DMS 273 (cell line): ENCODE measurements at regions not wholly inside any gene's neighbourhood (a gene's known extent, or its start where the extent isn't known, plus 50 kb on each side); places are given as distances from the start of the nearest gene placed in this dataset.
A peak's percentile ranks its signal among the peaks of the same experiment; 100 is the strongest.
"Not testable (repeated sequence)": the region's sequence is repeated elsewhere in the genome, so short reads cannot be mapped to it uniquely, and the experiment has no call there.

ENCODE experiments used
- DNase-seq: peaks from one replicate; lab custom pipeline; 2025; ENCODE audit not compliant: unreplicated experiment; lab: John Stamatoyannopoulos, UW

- no peak for DNase-seq
These were observed 64.0 kb downstream of the CCNG2 start for GRCh38 chr4:77220828-77221613.

GRCh38 chr4:77225022-77225421 is 68.0 kb downstream of the CCNG2 start:
- no peak for DNase-seq

- no peak for DNase-seq
These were observed 70.1 kb downstream of the CCNG2 start for GRCh38 chr4:77226939-77227705.

DNA sequence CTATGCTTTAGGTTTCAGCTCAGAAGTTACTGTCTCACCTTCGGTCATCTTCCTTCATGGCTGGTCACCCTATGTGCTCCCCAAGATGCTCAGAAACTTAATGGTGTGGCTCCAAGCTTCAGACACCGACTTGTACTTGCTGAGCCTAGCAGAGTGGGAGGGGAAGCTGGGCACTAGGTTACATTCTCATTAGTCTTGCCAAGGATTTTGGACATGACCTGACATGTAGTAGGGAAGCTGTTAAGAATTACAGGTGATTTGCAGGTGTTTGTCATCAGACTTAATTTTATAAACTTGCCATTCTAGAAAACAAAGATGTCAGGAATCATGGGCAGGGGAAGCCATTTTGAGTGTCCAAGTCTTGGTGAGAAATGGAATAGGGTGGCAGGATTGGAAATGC is 72.4 kb downstream of the CCNG2 start:
- no peak for DNase-seq

- DNase-seq: no peak
These were observed 75.6 kb downstream of the CCNG2 start for GRCh38 chr4:77232653-77233052.

GRCh38 chr4:77235289-77235854 is 78.4 kb downstream of the CCNG2 start:
- no peak for DNase-seq

GRCh38 chr4:77236806-77237205 is 79.8 kb downstream of the CCNG2 start:
- no peak for DNase-seq

DNA sequence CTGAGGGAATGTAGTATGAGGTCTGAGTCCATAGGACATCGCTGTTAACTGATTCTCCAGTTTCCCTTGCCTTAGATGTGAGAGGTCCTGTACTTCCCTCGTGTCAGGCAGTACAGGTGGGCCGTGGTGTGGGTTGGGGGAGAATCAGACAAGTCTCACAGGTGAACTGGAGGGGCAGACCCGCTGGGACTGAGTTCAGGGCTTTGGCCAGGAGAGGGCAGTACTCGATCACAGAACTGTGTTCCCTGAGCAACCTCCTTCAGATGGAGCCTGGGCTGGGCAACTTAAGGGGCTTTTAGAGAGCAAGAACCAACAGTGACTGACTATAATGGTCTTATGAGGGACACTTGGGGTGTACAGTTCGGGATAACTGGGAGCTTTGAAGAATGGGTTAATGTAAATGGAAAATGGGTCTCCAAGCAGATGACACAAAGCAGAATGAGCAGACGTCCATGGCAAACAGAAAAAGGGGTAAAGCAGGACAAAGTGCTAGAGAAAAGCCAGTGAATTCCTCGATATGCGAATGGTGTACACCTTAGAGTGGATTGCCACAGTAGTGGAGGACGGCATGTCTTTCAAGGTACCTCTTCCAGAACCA is 83.6 kb downstream of the CCNG2 start:
- DNase-seq: peak; percentile 75

DNA sequence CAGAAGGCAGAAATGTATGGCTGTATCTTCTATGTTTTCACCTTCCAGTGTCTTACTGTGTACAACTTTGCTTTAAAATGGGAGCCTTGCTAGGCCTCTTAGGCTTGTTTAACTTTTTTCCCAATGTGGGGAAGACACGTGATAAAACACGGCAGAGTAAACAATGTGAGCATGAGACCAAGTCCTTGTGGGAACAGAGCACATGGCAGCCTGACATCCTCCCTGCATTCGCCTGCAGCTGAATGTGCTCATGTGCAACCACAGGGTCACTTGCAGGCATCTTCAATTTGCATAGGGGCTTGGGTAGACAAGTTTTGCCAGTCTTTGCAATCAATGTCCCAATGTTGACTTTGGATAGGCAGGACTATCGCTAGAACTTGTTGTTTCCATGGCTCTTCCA is 91.8 kb downstream of the CCNG2 start:
- no peak for DNase-seq

DNA sequence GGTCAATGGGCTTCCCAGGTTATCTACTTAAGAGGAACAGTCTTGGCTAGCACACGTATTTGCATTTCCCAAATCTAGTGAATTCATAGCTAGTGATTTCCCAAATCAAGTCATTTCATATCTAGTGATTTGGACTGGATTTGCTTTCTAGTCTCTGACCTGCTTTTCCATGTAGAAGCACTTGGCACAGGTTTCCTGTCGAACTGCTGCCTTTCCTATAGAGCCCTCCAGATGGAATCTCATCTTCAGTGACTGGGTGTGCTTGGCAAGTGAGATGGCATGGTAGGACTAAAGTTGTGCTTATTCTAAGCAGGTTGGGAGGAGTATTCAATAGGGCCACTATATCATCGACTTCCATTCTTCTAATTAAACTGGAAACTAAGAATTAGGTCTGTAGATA is 94.7 kb downstream of the CCNG2 start:
- no peak for DNase-seq

- DNase-seq: no peak
These were observed 106.2 kb downstream of the CCNG2 start for GRCh38 chr4:77263247-77263646.

GRCh38 chr4:77263976-77264375 is 107.0 kb downstream of the CCNG2 start:
- DNase-seq: not testable (repeated sequence)

GRCh38 chr4:77264826-77265225 is 107.8 kb downstream of the CCNG2 start:
- DNase-seq: no peak

DNA sequence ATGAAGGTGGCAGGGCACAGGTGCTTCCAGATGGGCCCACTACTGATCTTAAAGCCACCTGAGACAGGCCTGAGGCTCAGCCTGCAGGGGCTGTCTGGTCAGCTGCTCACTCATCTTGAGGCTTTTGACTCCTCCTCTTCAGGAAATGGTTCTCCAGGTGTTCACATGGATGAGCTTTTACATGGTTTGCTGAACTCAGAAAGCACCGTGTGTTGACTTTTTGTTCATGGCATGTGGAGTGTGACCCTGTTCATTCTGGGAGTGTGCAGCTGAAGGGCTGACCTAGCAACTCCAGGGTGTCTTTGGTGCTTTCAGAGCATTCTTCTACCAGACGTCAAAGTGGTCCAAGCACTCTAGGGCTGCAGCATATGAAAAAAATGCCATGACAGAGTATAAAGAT is 111.1 kb downstream of the CCNG2 start:
- no peak for DNase-seq

GRCh38 chr4:77269505-77269904 is 112.5 kb downstream of the CCNG2 start:
- no peak for DNase-seq

GRCh38 chr4:77273412-77273811 is 116.4 kb downstream of the CCNG2 start:
- no peak for DNase-seq

- not testable (repeated sequence) for DNase-seq
These were observed 122.1 kb downstream of the CCNG2 start for GRCh38 chr4:77279114-77279513.

DNA sequence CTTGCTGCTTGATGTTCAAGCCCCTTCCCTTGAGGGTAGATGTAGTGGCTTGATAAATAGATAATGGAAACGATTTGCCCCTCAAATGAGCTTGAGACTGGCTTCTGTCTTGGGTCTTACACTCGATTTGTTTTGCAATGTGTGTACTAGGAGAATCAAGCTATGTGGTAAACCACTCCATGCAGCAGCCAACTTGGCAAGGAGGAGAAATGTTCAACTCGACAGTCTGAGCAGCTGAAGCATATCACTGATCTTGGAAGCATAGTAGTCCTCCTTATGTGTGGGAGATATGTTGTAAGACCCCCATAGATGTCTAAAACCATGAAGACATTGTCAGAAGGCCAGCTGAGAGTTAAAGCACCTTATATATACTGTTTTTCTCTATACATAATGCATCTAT is 125.3 kb downstream of the CCNG2 start:
- no peak for DNase-seq

GRCh38 chr4:77284036-77284435 is 127.0 kb downstream of the CCNG2 start:
- DNase-seq: no peak

GRCh38 chr4:77286906-77287305 is 129.9 kb downstream of the CCNG2 start:
- DNase-seq: no peak

DNA sequence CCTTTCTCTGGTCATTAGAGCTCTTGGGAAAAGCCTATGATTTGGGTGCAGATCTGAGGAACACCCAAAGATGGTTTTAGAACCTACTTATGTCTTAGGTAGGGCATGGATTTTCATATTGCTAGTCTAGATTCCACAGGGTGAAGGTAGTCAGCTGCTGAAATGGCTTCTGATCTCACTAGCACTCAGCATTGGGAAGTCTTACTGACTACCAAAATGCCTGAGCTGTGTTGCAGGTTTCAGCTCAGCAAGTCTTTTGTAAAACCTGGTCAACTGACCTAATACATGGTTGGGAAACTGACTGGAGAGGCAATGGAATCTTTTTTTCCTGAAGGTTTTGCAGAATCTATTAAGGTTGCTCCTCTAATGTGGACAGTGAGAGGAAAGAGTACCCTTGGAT is 136.4 kb downstream of the CCNG2 start:
- no peak for DNase-seq

DNA sequence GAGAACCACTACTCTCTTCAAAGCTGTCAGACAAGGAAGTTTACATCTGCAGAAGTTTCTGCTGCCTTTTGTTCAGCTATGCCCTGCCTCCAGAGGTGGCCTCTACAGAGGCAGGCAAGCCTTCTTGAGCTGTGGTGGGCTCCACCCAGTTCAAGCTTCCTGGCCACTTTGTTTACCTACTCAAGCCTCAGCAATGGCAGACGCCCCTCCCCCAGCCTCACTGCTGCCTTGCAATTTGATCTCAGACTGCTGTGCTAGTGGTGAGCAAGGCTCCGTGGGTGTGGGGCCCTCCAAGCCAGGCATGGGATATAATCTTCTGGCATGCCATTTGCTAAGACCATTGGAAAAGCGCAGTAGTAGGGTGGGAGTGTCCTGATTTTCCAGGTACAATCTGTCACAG is 144.0 kb downstream of the CCNG2 start:
- DNase-seq: peak; percentile 0
